ENCODE measurements at regions not wholly inside any gene's neighbourhood (a gene's known extent, or its start where the extent isn't known, plus 50 kb on each side); places are given as distances from the start of the nearest gene placed in this dataset.

- TF ChIP-seq TAF1 (IDR thresholded peaks at IDR 0.05; ENCODE audit: low read depth) (no peak), CTCF (IDR thresholded peaks at IDR 0.05; ENCODE audit: poor library complexity, severe bottlenecking) (no peak), RAD21 (conservative IDR thresholded peaks at IDR 0.05) (no peak)
Measured at GRCh38 chr9:16996901-16997491, 126.5 kb upstream of the BNC2 start.
